Transverse colon (tissue), 4 donors: ENCODE measurements at regions not wholly inside any gene's neighbourhood (a gene's known extent, or its start where the extent isn't known, plus 50 kb on each side); places are given as distances from the start of the nearest gene placed in this dataset.

Experiments used
- DNase-seq: peaks from one replicate; pipeline ENCODE4 v3.0.0-alpha.2; 2019
- H3K27ac ChIP-seq, 4 donors: fragments of 200-600 bp; sonication (generic); 2 replicates each; pipeline ENCODE4 v1.5.1; 2016 to 2018; ENCODE audit warnings: inconsistent platforms in 4 of 4
- H3K27me3 ChIP-seq: fragments of 200-600 bp; sonication (generic); 2 replicates; pipeline ENCODE4 v1.5.1; 2017; ENCODE audit warnings: inconsistent platforms
- H3K36me3 ChIP-seq, 4 donors: fragments of 200-600 bp; sonication (generic); 2 replicates each; pipeline ENCODE4 v1.5.1; 2017 to 2019; ENCODE audit warnings: inconsistent platforms in 4 of 4
- H3K4me1 ChIP-seq, 4 donors: fragments of 200-600 bp; sonication (generic); 2 replicates each; pipeline ENCODE4 v1.5.1; 2017 to 2020; ENCODE audit warnings: inconsistent platforms in 4 of 4
- H3K4me3 ChIP-seq, 4 donors: fragments of 200-600 bp; sonication (generic); 1 replicate in 1 of 4; 2 replicates in 3 of 4; pipeline versions ENCODE4 v1.5.1 to v1.6.1; 2017 to 2019; ENCODE audit warnings: inconsistent platforms in 4 of 4
- H3K9me3 ChIP-seq, 2 donors: fragments of 200-600 bp; sonication (generic); 2 replicates each; pipeline ENCODE4 v1.5.1; 2017 to 2019; ENCODE audit warnings: inconsistent platforms in 2 of 2
- EP300 ChIP-seq: sonication (generic); formaldehyde crosslinking; IDR thresholded peaks from one replicate; pipeline ENCODE4 v1.6.1; 2017; ENCODE audit warnings: antibody characterized with exemption, low read depth
- POLR2A ChIP-seq: fragments of 450-650 bp; IDR thresholded peaks from one replicate; pipeline ENCODE4 v1.6.1; 2016; ENCODE audit warnings: antibody characterized with exemption, mild to moderate bottlenecking, moderate library complexity
- POLR2AphosphoS5 ChIP-seq, 3 donors: sonication (generic); formaldehyde crosslinking; IDR thresholded peaks; one replicate each; pipeline ENCODE4 v1.6.1; 2016; ENCODE audit warnings: antibody characterized with exemption in 3 of 3
- WGBS, 2 donors: methylation state at CpG; one replicate each; pipeline ENCODE4 v1.1.5; 2018; ENCODE audit warnings: low coverage in 1 of 2; 5-methylcytosine and 5-hydroxymethylcytosine counted together
- in situ Hi-C, 4 donors: fragments of 200-750 bp; cut with MboI; loops; one replicate each; pipeline versions ENCODE4 v1.15.0 to v1.15.1; 2017; ENCODE audit warnings: low sequenced_read_pairs in 3 of 4, low pct_ligation_motif_present in 1 of 4, low pct_unique_long_range_greater_than_20kb in 1 of 4
- intact Hi-C: fragments of 100-400 bp; cut with DNase I; formaldehyde crosslinking; loops from one replicate; pipeline ENCODE4 v1.15.1; 2023; ENCODE audit warnings: low total_unique reads
- TF ChIP-seq, protein P1 (sequence below), 5 experiments: fragments of 200-600 bp in 3 of 5; fragments of 450-650 bp in 2 of 5; sonication (generic) in 3 of 5; IDR thresholded peaks; 1 replicate in 2 of 5; 2 replicates in 3 of 5; pipeline ENCODE4 v1.5.1; 2016 to 2017; ENCODE audit warnings: antibody characterized with exemption in 5 of 5, inconsistent platforms in 3 of 5, mild to moderate bottlenecking in 2 of 5, moderate library complexity in 1 of 5

GRCh38 chr2:103739921-103740320, 978.1 kb downstream of the TMEM182 start:
- H3K27ac ChIP-seq: no peak overlapping the region
- no peak for DNase-seq
- no peaks in the 10 kb centered on the region for H3K36me3 ChIP-seq
- 50 to 82% methylated on average over 1 of the region's 1 CpG for WGBS, 2 donors
- no peak overlapping the region for H3K4me3 ChIP-seq
- no peaks in the 10 kb centered on the region for H3K27me3 ChIP-seq
- TF ChIP-seq POLR2A (no peak), EP300 (no peak), POLR2AphosphoS5 (IDR thresholded peaks at IDR 0.05) (no peak)
- TF ChIP-seq, protein P1, sequence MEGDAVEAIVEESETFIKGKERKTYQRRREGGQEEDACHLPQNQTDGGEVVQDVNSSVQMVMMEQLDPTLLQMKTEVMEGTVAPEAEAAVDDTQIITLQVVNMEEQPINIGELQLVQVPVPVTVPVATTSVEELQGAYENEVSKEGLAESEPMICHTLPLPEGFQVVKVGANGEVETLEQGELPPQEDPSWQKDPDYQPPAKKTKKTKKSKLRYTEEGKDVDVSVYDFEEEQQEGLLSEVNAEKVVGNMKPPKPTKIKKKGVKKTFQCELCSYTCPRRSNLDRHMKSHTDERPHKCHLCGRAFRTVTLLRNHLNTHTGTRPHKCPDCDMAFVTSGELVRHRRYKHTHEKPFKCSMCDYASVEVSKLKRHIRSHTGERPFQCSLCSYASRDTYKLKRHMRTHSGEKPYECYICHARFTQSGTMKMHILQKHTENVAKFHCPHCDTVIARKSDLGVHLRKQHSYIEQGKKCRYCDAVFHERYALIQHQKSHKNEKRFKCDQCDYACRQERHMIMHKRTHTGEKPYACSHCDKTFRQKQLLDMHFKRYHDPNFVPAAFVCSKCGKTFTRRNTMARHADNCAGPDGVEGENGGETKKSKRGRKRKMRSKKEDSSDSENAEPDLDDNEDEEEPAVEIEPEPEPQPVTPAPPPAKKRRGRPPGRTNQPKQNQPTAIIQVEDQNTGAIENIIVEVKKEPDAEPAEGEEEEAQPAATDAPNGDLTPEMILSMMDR (IDR thresholded peaks at IDR 0.05): no peak
- in situ Hi-C loops: no loop called here
- intact Hi-C loops: no loop called here
- H3K4me1 ChIP-seq: no peaks in the 10 kb centered on the region
- H3K9me3 ChIP-seq: no peaks in the 10 kb centered on the region

GRCh38 chr2:103740631-103741030, 978.8 kb downstream of the TMEM182 start:
- Histone ChIP-seq H3K9me3 (no peaks in the 10 kb centered on the region), H3K4me3 (no peak overlapping the region), H3K36me3 (no peaks in the 10 kb centered on the region), H3K27me3 (no peaks in the 10 kb centered on the region), H3K27ac (no peak overlapping the region), H3K4me1 (no peaks in the 10 kb centered on the region)
- DNase-seq: no peak
- TF ChIP-seq POLR2AphosphoS5 (IDR thresholded peaks at IDR 0.05) (no peak), EP300 (no peak), POLR2A (no peak)
- TF ChIP-seq, protein P1 (IDR thresholded peaks at IDR 0.05): no peak
- WGBS, 2 donors: 86 to 91% methylated on average over 1 of the region's 1 CpG
- intact Hi-C loops (no loop called here), in situ Hi-C loops (no loop called here)

- Histone ChIP-seq H3K4me3 (no peak overlapping the region), H3K27me3 (no peaks in the 10 kb centered on the region), H3K36me3 (no peaks in the 10 kb centered on the region), H3K27ac (no peak overlapping the region), H3K9me3 (no peaks in the 10 kb centered on the region), H3K4me1 (no peaks in the 10 kb centered on the region)
- intact Hi-C loops: no loop called here
- no peak for TF ChIP-seq POLR2AphosphoS5 (IDR thresholded peaks at IDR 0.05)
- TF ChIP-seq, protein P1 (IDR thresholded peaks at IDR 0.05): no peak
- no peak for TF ChIP-seq EP300
- TF ChIP-seq POLR2A: no peak
- no peak for DNase-seq
- in situ Hi-C loops: no loop called here
These were observed 981.4 kb downstream of the TMEM182 start for GRCh38 chr2:103743195-103743594.

DNA sequence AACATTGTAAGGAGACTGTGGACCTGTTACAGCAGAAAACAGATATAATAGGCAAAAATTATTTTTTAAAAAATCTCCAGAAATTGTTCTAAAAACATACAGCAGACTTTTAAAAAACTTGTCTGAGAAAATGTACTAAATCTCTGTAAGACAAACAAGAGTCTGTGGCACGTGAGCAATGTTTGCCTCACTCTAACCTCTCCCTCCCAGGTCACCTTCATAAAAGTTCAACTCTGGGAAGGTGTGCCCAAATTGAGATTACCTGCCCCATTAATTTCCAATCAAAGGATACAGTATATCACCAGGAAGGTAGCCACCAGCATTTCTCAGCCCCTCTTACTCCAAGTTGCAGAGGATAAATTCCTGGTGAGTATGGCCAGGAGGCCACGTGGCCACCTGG, 992.7 kb downstream of the TMEM182 start:
- Histone ChIP-seq H3K4me1 (no peaks in the 10 kb centered on the region), H3K27me3 (no peaks in the 10 kb centered on the region), H3K27ac (no peak overlapping the region), H3K9me3 (no peaks in the 10 kb centered on the region), H3K36me3 (no peaks in the 10 kb centered on the region), H3K4me3 (no peak overlapping the region)
- TF ChIP-seq, protein P1 (IDR thresholded peaks at IDR 0.05): no peak
- TF ChIP-seq POLR2AphosphoS5 (IDR thresholded peaks at IDR 0.05): no peak
- no peak for TF ChIP-seq POLR2A
- WGBS, 2 donors: 61 to 71% methylated on average over 1 to 2 of the region's 2 CpGs
- in situ Hi-C loops (no loop called here), intact Hi-C loops (no loop called here)
- no peak for DNase-seq
